H9 (cell line): ENCODE measurements at regions not wholly inside any gene's neighbourhood (a gene's known extent, or its start where the extent isn't known, plus 50 kb on each side); places are given as distances from the start of the nearest gene placed in this dataset.

ENCODE experiments used
- DNase-seq: peaks from one replicate; pipeline ENCODE4 v3.0.0-alpha.2; 2017
- H2AFZ ChIP-seq: one replicate; pipeline ENCODE4 v1.6.1; 2013; ENCODE audit warnings: mild to moderate bottlenecking, low read length, control low read depth, moderate library complexity
- H2AK5ac ChIP-seq: 2 replicates; pipeline ENCODE4 v1.6.1; 2013; ENCODE audit warnings: low read length, control low read depth, mixed read lengths; ENCODE audit not compliant: insufficient read length
- H2BK120ac ChIP-seq: one replicate; pipeline ENCODE4 v1.6.1; 2013; ENCODE audit warnings: low read depth, mild to moderate bottlenecking, low read length, control low read depth, inconsistent platforms; ENCODE audit not compliant: poor library complexity, severe bottlenecking
- H2BK12ac ChIP-seq: 2 replicates; pipeline ENCODE4 v1.6.1; 2013; ENCODE audit warnings: low read length, control low read depth, mixed read lengths, low read depth; ENCODE audit not compliant: insufficient read length
- H2BK15ac ChIP-seq: 2 replicates; pipeline ENCODE4 v1.6.1; 2013; ENCODE audit warnings: low read depth, low read length, control low read depth
- H2BK20ac ChIP-seq: one replicate; pipeline ENCODE4 v1.6.1; 2013; ENCODE audit warnings: low read depth, mild to moderate bottlenecking, low read length, control low read depth, inconsistent platforms; ENCODE audit not compliant: poor library complexity, severe bottlenecking
- H2BK5ac ChIP-seq: 2 replicates; pipeline ENCODE4 v1.6.1; 2013; ENCODE audit warnings: low read length, control low read depth, mixed read lengths; ENCODE audit not compliant: insufficient read length
- H3K14ac ChIP-seq: 2 replicates; pipeline ENCODE4 v1.6.1; 2013; ENCODE audit warnings: low read length, control low read depth; ENCODE audit not compliant: insufficient read depth
- H3K18ac ChIP-seq: 2 replicates; pipeline ENCODE4 v1.6.1; 2013; ENCODE audit warnings: low read depth, mild to moderate bottlenecking, mixed read lengths, low read length, control low read depth; ENCODE audit not compliant: insufficient read length
- H3K23ac ChIP-seq: 2 replicates; pipeline ENCODE4 v1.6.1; 2013; ENCODE audit warnings: low read length, control low read depth, mixed read lengths, low read depth; ENCODE audit not compliant: insufficient read length
- H3K23me2 ChIP-seq: 2 replicates; pipeline ENCODE4 v1.6.1; 2013; ENCODE audit warnings: low read depth, mild to moderate bottlenecking, mixed read lengths, low read length, control low read depth; ENCODE audit not compliant: insufficient read length, poor library complexity, severe bottlenecking
- H3K27ac ChIP-seq: 2 replicates; pipeline ENCODE4 v1.5.1; 2013; ENCODE audit warnings: low read length, control low read depth, mixed read lengths, low read depth; ENCODE audit not compliant: insufficient read length
- H3K27me3 ChIP-seq: 2 replicates; pipeline ENCODE4 v1.6.1; 2013; ENCODE audit warnings: low read length, control low read depth, inconsistent platforms; ENCODE audit not compliant: insufficient read depth
- H3K4ac ChIP-seq: 2 replicates; pipeline ENCODE4 v1.6.1; 2013; ENCODE audit warnings: low read depth, mild to moderate bottlenecking, control low read depth, inconsistent platforms, low read length, moderate library complexity
- H3K4me1 ChIP-seq: 2 replicates; pipeline ENCODE4 v1.6.1; 2013; ENCODE audit warnings: low read length, control low read depth, inconsistent platforms; ENCODE audit not compliant: insufficient read depth
- H3K4me2 ChIP-seq: 2 replicates; pipeline ENCODE4 v1.6.1; 2013; ENCODE audit warnings: low read length, control low read depth, mixed read lengths; ENCODE audit not compliant: insufficient read length, insufficient read depth
- H3K56ac ChIP-seq: 2 replicates; pipeline ENCODE4 v1.6.1; 2013; ENCODE audit warnings: low read depth, mild to moderate bottlenecking, mixed read lengths, low read length, control low read depth; ENCODE audit not compliant: insufficient read length
- H3K79me1 ChIP-seq: 2 replicates; pipeline ENCODE4 v1.6.1; 2013; ENCODE audit warnings: low read depth, mild to moderate bottlenecking, moderate library complexity, low read length, control low read depth, inconsistent platforms; ENCODE audit not compliant: insufficient read depth, poor library complexity, severe bottlenecking
- H3K79me2 ChIP-seq: 2 replicates; pipeline ENCODE4 v1.6.1; 2013; ENCODE audit warnings: low read length, control low read depth, inconsistent platforms; ENCODE audit not compliant: insufficient read depth
- H3K9ac ChIP-seq: 2 replicates; pipeline ENCODE4 v1.6.1; 2013; ENCODE audit warnings: low read length, control low read depth, mixed read lengths; ENCODE audit not compliant: insufficient read length; ENCODE audit errors: extremely low read depth
- H3K9me3 ChIP-seq: one replicate; pipeline ENCODE4 v1.6.1; 2013; ENCODE audit warnings: low read depth, low read length, inconsistent platforms; ENCODE audit not compliant: control insufficient read depth
- H3T11ph ChIP-seq: one replicate; pipeline ENCODE4 v1.6.1; 2013; ENCODE audit warnings: mild to moderate bottlenecking, low read length, control low read depth, inconsistent platforms
- H4K20me1 ChIP-seq: one replicate; pipeline ENCODE4 v1.6.1; 2013; ENCODE audit not compliant: control insufficient read depth, insufficient read length, insufficient read depth
- H4K5ac ChIP-seq: 2 replicates; pipeline ENCODE4 v1.6.1; 2013; ENCODE audit warnings: low read depth, mild to moderate bottlenecking, mixed read lengths, low read length, control low read depth; ENCODE audit not compliant: insufficient read length
- H4K8ac ChIP-seq: replicated peaks from 2 replicates; pipeline ENCODE4 v1.6.1; 2013; ENCODE audit warnings: low read length, control low read depth, mixed read lengths, low read depth; ENCODE audit not compliant: insufficient read length
- H4K91ac ChIP-seq: 2 replicates; pipeline ENCODE4 v1.6.1; 2013; ENCODE audit warnings: low read depth, mild to moderate bottlenecking, moderate library complexity, mixed read lengths, low read length, control low read depth; ENCODE audit not compliant: insufficient read length
- H3K27ac Mint-ChIP-seq, 3 experiments: 2 replicates in 2 of 3; 3 replicates in 1 of 3; pipeline ENCODE4 v1.8.0; 2020 to 2021; ENCODE audit warnings: mixed read lengths in 3 of 3, mild to moderate bottlenecking in 1 of 3, moderate library complexity in 1 of 3
- H3K27me3 Mint-ChIP-seq: 2 replicates; pipeline ENCODE4 v1.8.0; 2021; ENCODE audit warnings: low read depth, mild to moderate bottlenecking, moderate library complexity, mixed read lengths
- H3K36me3 Mint-ChIP-seq, 3 experiments: 2 replicates in 2 of 3; 3 replicates in 1 of 3; pipeline ENCODE4 v1.8.0; 2020 to 2021; ENCODE audit warnings: low read depth in 3 of 3, mixed read lengths in 3 of 3; ENCODE audit not compliant: insufficient read depth in 1 of 3
- H3K4me1 Mint-ChIP-seq, 2 experiments: 2 replicates each; pipeline ENCODE4 v1.8.0; 2020; ENCODE audit warnings: mixed read lengths in 2 of 2
- H3K4me3 Mint-ChIP-seq, 2 experiments: 2 replicates in 1 of 2; 3 replicates in 1 of 2; pipeline ENCODE4 v1.8.0; 2020 to 2021; ENCODE audit warnings: mild to moderate bottlenecking in 2 of 2, mixed read lengths in 2 of 2, moderate library complexity in 1 of 2
- H3K9me3 Mint-ChIP-seq, 2 experiments: 2 replicates in 1 of 2; 3 replicates in 1 of 2; pipeline ENCODE4 v1.8.0; 2020; ENCODE audit warnings: mild to moderate bottlenecking in 2 of 2, mixed read lengths in 2 of 2, moderate library complexity in 1 of 2
- CTCF ChIP-seq: fragments of 200-600 bp; sonication (generic); conservative IDR thresholded peaks from 3 replicates; pipeline ENCODE4 v1.8.0; 2021; ENCODE audit warnings: antibody characterized with exemption, mild to moderate bottlenecking
- WGBS: extraction: QIAGEN DNeasy Blood & Tissue Kit; methylation state at CpG from one replicate; pipeline ENCODE4 v1.1.7; 2013; ENCODE audit warnings: missing lambda C conversion rate, low lambda C conversion rate, mixed read lengths; ENCODE audit not compliant: insufficient read length; ENCODE audit errors: extremely low coverage; 5-methylcytosine and 5-hydroxymethylcytosine counted together

- H3K36me3 Mint-ChIP-seq = no peaks in the 10 kb centered on the region; a peak in 1 of 7 replicates
- H2BK12ac ChIP-seq = no peak overlapping the region
These were observed 289.3 kb upstream of the GOLIM4 start for GRCh38 chr3:168384990-168385389.

More at GRCh38 chr3:168384990-168385389, 289.3 kb upstream of the GOLIM4 start:
- Histone ChIP-seq H4K91ac (no peak overlapping the region), H4K5ac (no peak overlapping the region), H3K23me2 (no peaks in the 10 kb centered on the region), H4K20me1 (no peaks in the 10 kb centered on the region), H3K4me1 (no peaks in the 10 kb centered on the region), H3K27ac (no peak overlapping the region), H2BK120ac (no peak overlapping the region), H3K23ac (no peak overlapping the region), H3K79me1 (no peaks in the 10 kb centered on the region), H3K18ac (peak overlapping the region; percentile 44), H2BK20ac (no peak overlapping the region), H3K27me3 (no peaks in the 10 kb centered on the region), H3K9ac (no peak overlapping the region), H3K9me3 (no peaks in the 10 kb centered on the region), H2BK5ac (no peak overlapping the region), H3K14ac (no peak overlapping the region; the same call in 1 of the 2 replicates), H3K56ac (no peak overlapping the region), H2AK5ac (no peak overlapping the region), H3T11ph (no peak overlapping the region), H2BK15ac (no peak overlapping the region), H3K79me2 (no peaks in the 10 kb centered on the region), H4K8ac (no peak overlapping the region), H3K4me2 (no peak overlapping the region), H2AFZ (no peak overlapping the region), H3K4ac (no peak overlapping the region)
- WGBS = no CpG with 5 or more reads among the region's 7 CpGs
- H3K4me3 Mint-ChIP-seq = no peak overlapping the region
- H3K4me1 Mint-ChIP-seq = peaks cover 4% of the 10 kb centered on the region in 2 experiments; a peak in 3 of 4 replicates
- no peak for DNase-seq
- H3K27me3 Mint-ChIP-seq = no peaks in the 10 kb centered on the region
- H3K9me3 Mint-ChIP-seq = no peaks in the 10 kb centered on the region; a peak in 1 of 5 replicates
- H3K27ac Mint-ChIP-seq = peak overlapping the region in 1 of 3 experiments; percentile 20; a peak in 1 of 7 replicates
- no peak for TF ChIP-seq CTCF
